ENCODE measurements at regions not wholly inside any gene's neighbourhood (a gene's known extent, or its start where the extent isn't known, plus 50 kb on each side); places are given as distances from the start of the nearest gene placed in this dataset.

- H3K4me1 ChIP-seq (replicated peaks in 1 of 4; ENCODE audit: control insufficient read depth in 3 of 4, insufficient read depth in 4 of 4, low read length in 3 of 4) = peaks cover 0 to 5% (median 0%) of the 10 kb centered on the region in 4 experiments; a peak in 2 of 7 replicates
- no peak overlapping the region for H3K18ac ChIP-seq (ENCODE audit: extremely low read depth, low read length)
- H2BK15ac ChIP-seq (ENCODE audit: low read length) = no peak overlapping the region
- no peak overlapping the region for H4K5ac ChIP-seq (ENCODE audit: insufficient read length, low read depth, low read length)
- H3K14ac ChIP-seq (ENCODE audit: insufficient read length) = no peak overlapping the region
- no peak overlapping the region for H2BK120ac ChIP-seq (replicated peaks; ENCODE audit: low read depth, low read length)
- H2AK5ac ChIP-seq (ENCODE audit: low read depth, low read length) = no peak overlapping the region
- H4K20me1 ChIP-seq (replicated peaks in 1 of 2; ENCODE audit: control insufficient read depth in 1 of 2, insufficient read depth in 2 of 2, low read length in 2 of 2) = no peaks in the 10 kb centered on the region
- no peaks in the 10 kb centered on the region for H3K79me2 ChIP-seq (ENCODE audit: control insufficient read depth in 1 of 2, insufficient read depth in 2 of 2, low read length in 2 of 2)
- no peak overlapping the region for H2BK5ac ChIP-seq (ENCODE audit: low read depth, low read length)
- H2AFZ ChIP-seq (ENCODE audit: low read length) = no peak overlapping the region
- H3K56ac ChIP-seq (replicated peaks; ENCODE audit: insufficient read length, low read depth, low read length) = no peak overlapping the region
- H3K23me2 ChIP-seq (ENCODE audit: low read depth, low read length) = no peaks in the 10 kb centered on the region
- H3K4ac ChIP-seq (replicated peaks; ENCODE audit: insufficient read length, low read depth, low read length) = no peak overlapping the region
- H3K23ac ChIP-seq (ENCODE audit: insufficient read length) = no peak overlapping the region
- DNase-seq (ENCODE audit: low read depth in 1 of 2, low spot score in 2 of 2) = no peak
- FAIRE-seq = no peak
- TF ChIP-seq SP1 (IDR thresholded peaks at IDR 0.05; ENCODE audit: low read depth, low read length) (no peak), TAF1 (IDR thresholded peaks at IDR 0.05; ENCODE audit: low read depth, low read length) (no peak), SUZ12 (IDR thresholded peaks at IDR 0.05; ENCODE audit: low read length) (no peak), SP4 (IDR thresholded peaks at IDR 0.05; ENCODE audit: low read length) (no peak), GTF2F1 (IDR thresholded peaks at IDR 0.05; ENCODE audit: borderline replicate concordance, low read depth, low read length) (no peak), NANOG (IDR thresholded peaks at IDR 0.05; ENCODE audit: insufficient read depth, low read depth, low read length, poor library complexity, severe bottlenecking) (no peak), ZNF274 (IDR thresholded peaks at IDR 0.05; ENCODE audit: borderline replicate concordance, extremely low read depth, low read length) (no peak), SP2 (IDR thresholded peaks at IDR 0.05; ENCODE audit: low read length) (no peak), TCF12 (IDR thresholded peaks at IDR 0.05; ENCODE audit: low read depth, low read length) (no peak), JUND (IDR thresholded peaks at IDR 0.05; ENCODE audit: low read length) (no peak), CHD2 (IDR thresholded peaks at IDR 0.05; ENCODE audit: low read length) (no peak), YY1 (IDR thresholded peaks at IDR 0.05; ENCODE audit: low read depth, low read length) (no peak), KDM4A (IDR thresholded peaks at IDR 0.05; ENCODE audit: low read depth, low read length, severe bottlenecking) (no peak), JUN (IDR thresholded peaks at IDR 0.05; ENCODE audit: low read depth, low read length) (no peak)
- H3K27me3 ChIP-seq (replicated peaks in 1 of 4; ENCODE audit: control insufficient read depth in 3 of 4, extremely low read depth in 1 of 4, insufficient read depth in 3 of 4, low read length in 3 of 4) = no peaks in the 10 kb centered on the region
- no peaks in the 10 kb centered on the region for H3K36me3 ChIP-seq (ENCODE audit: control insufficient read depth in 2 of 4, insufficient read depth in 4 of 4, low read length in 3 of 4)
- H3K4me3 ChIP-seq (ENCODE audit: extremely low read depth in 1 of 4, insufficient read depth in 2 of 4, low read depth in 3 of 4, low read length in 4 of 4) = no peak overlapping the region
- 91% methylated on average over 41 of the region's 41 CpGs; no CpG with 5 or more reads in 1 of the 2 experiments for WGBS, 2 experiments (ENCODE audit: extremely low coverage in 1 of 2, insufficient coverage in 1 of 2, insufficient read length in 1 of 2, insufficient replicate concordance in 2 of 2, low coverage in 1 of 2, low lambda C conversion rate in 2 of 2, missing lambda C conversion rate in 1 of 2)
- H2BK12ac ChIP-seq (ENCODE audit: low read depth, low read length) = no peak overlapping the region
- no peaks in the 10 kb centered on the region for H3K9me3 ChIP-seq (ENCODE audit: insufficient read depth in 2 of 2, low read depth in 1 of 2, low read length in 1 of 2)
- H2BK20ac ChIP-seq (ENCODE audit: low read length) = no peak overlapping the region
- CTCF ChIA-PET (ENCODE audit: partially characterized antibody) = interaction anchor here (1.1 to 1.5 kb wide), 6 partner anchors 10 to 444 kb away, joined by 3 to 4 read pairs (median 3); no protein-coding TSS in a partner anchor
- H3K79me1 ChIP-seq (ENCODE audit: low read depth, low read length) = no peaks in the 10 kb centered on the region
- no peak overlapping the region for H4K91ac ChIP-seq (replicated peaks; ENCODE audit: insufficient read length, low read length)
- H3K27ac ChIP-seq (ENCODE audit: low read depth, low read length) = no peak overlapping the region
- H3K4me2 ChIP-seq (ENCODE audit: insufficient read depth in 1 of 2, low read depth in 2 of 2, low read length in 2 of 2) = no peak overlapping the region
- H3K9ac ChIP-seq (replicated peaks in 1 of 4; ENCODE audit: extremely low read depth in 1 of 4, low read depth in 3 of 4, low read length in 3 of 4) = no peak overlapping the region
- POLR2A ChIA-PET (ENCODE audit: partially characterized antibody) = interaction anchor here (1.1 kb wide), 1 partner anchor 9 kb away, joined by 3 read pairs; no protein-coding TSS in a partner anchor
- H4K8ac ChIP-seq (ENCODE audit: extremely low read depth, insufficient read depth, low read length) = no peak overlapping the region
These were observed 84.0 kb downstream of the SEC61B start for GRCh38 chr9:99305820-99306811.
